ENCODE measurements at regions not wholly inside any gene's neighbourhood (a gene's known extent, or its start where the extent isn't known, plus 50 kb on each side); places are given as distances from the start of the nearest gene placed in this dataset.
A peak's percentile ranks its signal among the peaks of the same experiment; 100 is the strongest.
"Not testable (repeated sequence)": the region's sequence is repeated elsewhere in the genome, so short reads cannot be mapped to it uniquely, and the experiment has no call there.

DNA sequence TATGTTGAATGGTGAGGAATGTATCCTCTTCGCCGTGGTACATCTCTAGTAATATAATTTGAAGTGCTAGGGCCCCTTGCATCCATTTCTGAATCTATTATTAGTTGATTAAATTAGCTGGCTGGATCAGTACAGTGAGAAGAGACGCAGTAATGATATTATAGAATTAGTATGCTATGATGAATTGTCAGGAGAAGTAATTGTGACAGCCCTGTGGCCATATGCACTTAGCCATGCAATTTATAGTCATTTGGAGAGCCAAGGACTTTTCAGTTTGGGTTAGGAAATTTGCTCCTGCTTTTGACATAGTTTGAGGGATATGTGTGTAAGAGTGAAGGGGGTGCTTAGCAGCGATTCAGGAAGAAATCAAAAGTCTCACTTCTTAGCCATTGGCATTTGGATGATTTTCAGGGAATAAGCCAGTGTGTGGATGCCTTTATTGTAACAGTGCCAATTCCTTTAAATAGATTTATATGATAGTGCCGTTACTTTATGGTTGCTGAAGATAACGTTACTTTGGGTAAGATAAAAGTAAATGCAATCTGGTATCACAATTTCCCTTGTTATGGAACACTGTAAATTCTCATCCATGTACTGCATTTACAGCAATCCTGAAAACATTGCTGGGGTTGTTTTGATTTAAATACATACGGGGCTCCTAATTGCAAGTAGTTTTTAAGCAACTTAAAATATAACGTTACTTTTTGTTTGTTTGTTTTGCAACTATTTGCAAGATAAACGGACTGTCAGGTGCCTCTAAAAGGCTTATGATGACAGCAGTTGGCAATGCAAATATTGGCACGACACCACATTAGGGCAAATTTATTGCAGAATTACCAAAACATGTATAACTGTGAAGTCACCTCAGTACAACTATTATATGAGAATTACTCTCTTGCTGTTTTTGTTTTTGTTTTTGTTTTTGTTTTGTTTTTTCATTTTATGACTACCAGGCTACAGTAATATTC, 875.4 kb upstream of the WWC1 start:
- DNase-seq (ENCODE audit: low spot score), result no peak

DNA sequence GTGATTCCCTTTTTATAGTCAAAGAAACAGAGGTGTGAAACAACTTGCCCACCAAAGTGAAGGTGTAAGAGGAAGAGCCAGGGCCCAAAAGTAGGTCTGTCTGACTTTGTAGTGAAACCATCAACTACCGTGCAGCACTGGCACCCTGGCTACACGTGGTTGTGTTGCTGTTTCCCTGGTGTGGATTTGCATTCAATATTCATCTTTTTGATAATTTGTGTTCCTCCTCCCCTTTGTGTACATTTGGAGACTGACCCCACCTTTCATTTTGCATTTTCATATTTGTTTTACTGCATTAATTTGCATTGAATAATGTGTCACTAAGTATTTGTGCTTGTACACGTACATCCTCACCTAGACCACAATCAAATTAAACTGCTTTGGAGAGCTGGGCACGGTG, 873.8 kb upstream of the WWC1 start:
- no peak for DNase-seq (ENCODE audit: low spot score)

DNA sequence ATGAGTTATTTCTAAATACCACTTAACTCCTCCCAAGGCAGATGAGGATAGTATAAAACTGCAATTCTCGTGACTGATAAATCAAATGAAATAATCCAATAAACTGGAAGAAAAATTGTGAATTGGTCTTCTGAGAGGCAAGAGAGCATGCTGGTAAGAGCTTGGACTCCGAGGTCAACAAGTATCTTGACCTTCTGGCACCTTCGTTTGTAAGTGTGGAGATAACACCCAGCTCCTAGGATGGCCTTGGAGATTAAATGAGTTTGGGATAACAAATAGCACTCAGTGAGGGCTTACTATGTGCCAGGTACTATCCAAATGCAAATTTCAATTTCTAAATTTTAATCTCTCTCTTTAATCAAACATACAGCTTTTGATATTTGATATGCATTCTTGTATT, 866.3 kb upstream of the WWC1 start:
- no peak for DNase-seq (ENCODE audit: low spot score)

- DNase-seq (ENCODE audit: low spot score), result no peak
These were observed 864.9 kb upstream of the WWC1 start for GRCh38 chr5:167426501-167426900.

DNA sequence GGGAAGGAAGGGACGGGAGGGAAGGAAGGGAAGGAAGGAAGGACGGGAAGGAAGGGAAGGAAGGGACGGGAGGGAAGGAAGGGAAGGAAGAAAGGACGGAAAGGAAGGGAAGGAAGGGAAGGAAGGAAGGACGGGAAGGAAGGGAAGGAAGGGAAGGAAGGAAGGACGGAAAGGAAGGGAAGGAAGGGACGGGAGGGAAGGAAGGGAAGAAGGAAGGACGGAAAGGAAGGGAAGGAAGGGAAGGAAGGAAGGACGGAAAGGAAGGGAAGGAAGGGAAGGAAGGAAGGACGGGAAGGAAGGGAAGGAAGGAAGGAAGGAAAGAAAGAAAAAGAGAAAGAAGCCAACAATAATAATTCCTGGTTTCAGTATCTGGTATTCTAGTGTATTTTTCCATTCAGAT, 863.8 kb upstream of the WWC1 start:
- DNase-seq (ENCODE audit: low spot score), result not testable (repeated sequence)

GRCh38 chr5:167440846-167441245, 850.6 kb upstream of the WWC1 start:
- no peak for DNase-seq (ENCODE audit: low spot score)

GRCh38 chr5:167442922-167443321, 848.5 kb upstream of the WWC1 start:
- no peak for DNase-seq (ENCODE audit: low spot score)

DNA sequence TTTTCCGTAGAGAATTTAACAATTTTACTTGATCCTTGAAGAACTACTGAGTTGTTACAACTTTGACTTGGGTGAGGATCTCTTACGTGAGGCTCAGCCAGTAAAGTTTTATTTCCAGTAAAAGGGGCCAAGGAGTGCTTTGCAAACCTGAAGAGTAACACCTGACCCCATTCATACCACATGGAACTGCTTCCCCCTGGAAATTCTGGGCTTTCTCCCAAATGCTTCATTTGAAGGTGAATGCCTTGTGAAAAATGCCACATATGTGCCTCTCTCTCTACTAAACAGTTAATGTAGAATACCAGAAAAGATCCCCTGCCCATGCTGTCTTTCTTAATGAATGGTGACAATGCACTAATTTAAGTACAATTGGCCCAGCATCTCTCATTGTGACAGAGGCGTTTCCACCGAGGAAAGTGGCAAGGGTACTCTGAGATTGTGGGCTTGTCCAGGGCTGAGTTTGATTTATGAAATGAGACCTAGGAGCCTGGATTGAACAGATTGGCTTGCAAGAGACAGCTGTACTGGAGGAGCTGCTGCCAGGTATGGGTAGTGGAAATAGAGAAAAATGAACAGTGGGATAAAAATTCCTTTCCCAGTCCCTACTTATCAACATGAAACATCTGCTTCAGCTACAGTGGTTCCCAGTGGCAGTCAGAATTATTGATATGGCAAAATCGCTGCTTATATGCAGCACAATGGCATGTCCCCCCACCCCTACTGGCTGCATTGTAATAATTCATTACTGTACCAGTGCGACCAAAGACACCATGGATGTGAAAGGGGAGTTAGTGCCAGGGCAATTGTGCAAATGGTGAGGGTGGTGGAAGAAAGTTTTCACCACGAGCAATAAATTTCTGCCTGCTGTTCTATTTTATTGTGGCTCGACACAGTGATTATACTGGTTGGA, 843.7 kb upstream of the WWC1 start:
- no peak for DNase-seq (ENCODE audit: low spot score)

DNA sequence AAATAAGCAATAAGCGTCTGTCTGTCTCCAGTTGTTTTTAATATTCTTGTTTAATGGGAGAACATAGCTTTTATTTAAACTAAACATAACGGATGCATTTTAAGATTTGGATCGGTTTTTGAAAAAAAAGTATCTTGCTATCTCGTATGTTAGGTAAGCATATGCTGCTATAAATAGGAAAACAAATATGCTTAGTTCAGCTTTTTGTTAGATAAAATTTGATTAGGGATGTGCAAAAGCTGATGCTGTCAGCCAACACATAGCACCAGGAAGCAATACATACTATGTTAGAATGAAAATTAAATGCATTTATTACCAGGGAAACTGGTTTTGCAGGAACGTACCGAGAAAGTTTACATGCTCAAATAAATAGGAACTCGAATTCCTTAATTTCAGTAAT, 843.1 kb upstream of the WWC1 start:
- DNase-seq (ENCODE audit: low spot score), result no peak

DNA sequence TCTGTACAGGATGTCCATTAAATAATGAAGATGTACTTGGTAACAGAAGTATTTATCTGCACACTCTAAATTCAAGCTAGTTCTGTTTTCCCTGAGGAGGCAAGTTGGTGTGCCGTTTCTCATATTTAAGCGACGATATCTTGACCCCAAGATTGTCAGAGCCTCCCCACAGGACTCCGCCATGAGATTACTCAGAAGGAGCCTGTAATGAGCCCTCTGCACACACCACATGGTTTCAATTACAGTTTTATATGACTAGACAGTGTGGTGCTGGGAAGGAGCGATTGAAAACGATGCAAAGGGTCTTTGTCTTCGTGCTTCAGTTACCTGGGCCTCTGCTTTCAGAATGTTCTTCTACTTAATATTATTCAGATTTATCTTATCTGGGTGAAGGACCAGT, 840.4 kb upstream of the WWC1 start:
- no peak for DNase-seq (ENCODE audit: low spot score)

DNA sequence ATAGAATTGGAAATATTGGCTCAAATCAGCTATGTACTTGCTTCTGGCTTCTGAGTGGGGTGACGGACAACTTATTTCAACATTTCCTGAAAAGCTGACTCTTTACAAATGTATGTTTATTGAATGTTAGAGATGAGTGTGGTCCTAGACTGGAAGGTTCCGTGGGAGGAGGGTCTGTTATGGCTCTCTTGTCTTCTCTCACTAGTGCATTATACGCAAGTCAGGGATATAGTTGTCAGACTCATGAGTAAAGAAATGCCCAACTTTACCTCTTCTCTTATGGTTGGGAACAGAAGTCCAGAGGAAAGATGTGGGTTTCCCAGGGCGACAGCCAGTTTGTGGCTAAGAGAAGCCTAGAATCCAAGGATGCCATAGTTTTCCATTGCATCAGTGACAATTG, 839.3 kb upstream of the WWC1 start:
- DNase-seq (ENCODE audit: low spot score), result no peak

DNA sequence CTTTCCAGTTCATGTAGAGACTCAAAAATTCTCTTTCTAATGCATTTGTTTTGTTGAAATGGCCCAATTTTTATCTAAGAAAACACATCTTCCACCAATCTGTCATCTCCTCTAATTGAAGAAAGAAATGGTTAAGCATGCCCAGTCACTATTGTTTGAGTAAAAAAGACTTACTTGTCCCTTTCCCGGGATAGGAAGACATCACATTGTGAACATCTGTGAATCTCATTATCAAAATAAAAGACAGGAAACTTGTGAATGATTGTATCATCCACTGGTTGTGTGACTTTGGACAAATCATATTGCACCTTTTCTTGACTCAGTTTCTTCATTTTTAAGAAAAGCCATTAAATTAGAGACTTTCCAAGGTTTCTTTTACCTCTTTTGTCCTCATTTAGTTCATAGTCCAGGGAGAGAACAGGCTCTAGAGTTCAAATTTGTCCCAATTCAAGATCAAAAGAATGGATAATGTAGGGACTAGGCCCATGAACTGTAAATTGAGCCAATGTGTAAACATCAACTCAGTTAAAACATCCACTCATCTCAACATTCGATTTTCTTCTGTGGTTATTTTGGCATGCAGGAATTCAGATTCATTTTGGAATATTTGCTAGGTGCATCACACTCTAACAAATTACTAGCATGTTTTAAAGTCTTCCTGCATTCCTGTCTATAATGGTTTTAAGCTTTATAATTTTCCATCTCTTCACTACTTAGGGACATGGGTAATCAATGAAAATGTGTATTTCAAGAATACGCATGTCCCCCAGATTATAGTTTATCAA, 838.0 kb upstream of the WWC1 start:
- DNase-seq (ENCODE audit: low spot score), result no peak

- DNase-seq (ENCODE audit: low spot score), result no peak
These were observed 833.0 kb upstream of the WWC1 start for GRCh38 chr5:167458412-167458811.

DNA sequence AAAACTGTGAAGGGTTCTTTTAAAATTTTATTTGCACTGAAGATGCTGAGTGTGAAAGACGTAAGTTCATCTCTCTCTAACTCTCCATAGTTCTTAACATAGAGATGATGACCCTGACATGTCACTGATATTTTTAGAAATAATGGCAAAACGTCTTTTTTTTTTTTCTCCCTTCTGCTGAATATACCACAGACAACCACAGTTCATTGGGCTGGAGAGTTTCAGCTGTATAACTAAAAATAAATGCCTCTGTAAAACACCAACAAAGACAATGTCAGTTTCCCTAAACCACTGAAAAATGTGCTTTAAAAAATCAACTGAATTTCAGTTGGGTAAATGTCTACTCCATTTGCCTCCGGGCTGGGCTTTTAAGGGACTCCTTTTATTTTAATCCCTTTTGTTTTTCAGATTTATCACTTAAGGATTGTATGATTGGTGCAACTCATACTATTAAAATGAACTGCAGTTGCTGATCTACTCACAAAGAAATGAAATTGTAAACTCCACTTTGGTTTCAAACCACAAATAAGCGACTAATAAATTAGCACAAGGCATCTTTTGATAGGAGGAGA, 830.9 kb upstream of the WWC1 start:
- DNase-seq (ENCODE audit: low spot score), result no peak

GRCh38 chr5:167463939-167464338, 827.5 kb upstream of the WWC1 start:
- DNase-seq (ENCODE audit: low spot score), result no peak

GRCh38 chr5:167466992-167467391, 824.5 kb upstream of the WWC1 start:
- no peak for DNase-seq (ENCODE audit: low spot score)

DNA sequence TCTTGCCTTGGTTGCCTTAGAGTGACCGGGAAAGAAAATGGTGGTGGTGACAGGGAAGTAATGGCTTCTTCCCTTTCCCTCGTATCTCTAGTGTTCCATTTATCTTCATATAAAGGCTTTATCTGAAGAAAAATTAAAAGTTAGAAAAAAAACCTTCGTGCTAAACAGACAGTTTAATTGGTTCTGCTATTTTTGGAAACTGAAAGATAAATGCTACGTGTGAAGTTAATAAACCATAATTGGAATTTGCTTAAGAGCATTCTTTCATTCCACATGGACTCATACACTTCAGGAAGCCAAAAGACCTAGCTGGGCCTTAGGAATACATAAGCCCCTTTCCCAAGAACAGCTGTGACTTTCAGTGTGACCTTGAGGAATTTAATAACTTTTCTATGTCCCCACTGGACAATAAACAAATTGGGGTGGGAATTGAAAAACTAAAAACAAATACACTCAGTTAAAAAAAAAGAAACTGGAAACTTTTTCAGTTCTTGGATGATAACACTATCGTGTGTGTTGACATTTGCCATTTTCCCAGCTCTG, 818.8 kb upstream of the WWC1 start:
- no peak for DNase-seq (ENCODE audit: low spot score)

- DNase-seq (ENCODE audit: low spot score), result peak; percentile 10
These were observed 813.3 kb upstream of the WWC1 start for GRCh38 chr5:167478188-167478587.

GRCh38 chr5:167479779-167480178, 811.7 kb upstream of the WWC1 start:
- DNase-seq (ENCODE audit: low spot score), result no peak

GRCh38 chr5:167481345-167481744, 810.1 kb upstream of the WWC1 start:
- DNase-seq (ENCODE audit: low spot score), result no peak

DNA sequence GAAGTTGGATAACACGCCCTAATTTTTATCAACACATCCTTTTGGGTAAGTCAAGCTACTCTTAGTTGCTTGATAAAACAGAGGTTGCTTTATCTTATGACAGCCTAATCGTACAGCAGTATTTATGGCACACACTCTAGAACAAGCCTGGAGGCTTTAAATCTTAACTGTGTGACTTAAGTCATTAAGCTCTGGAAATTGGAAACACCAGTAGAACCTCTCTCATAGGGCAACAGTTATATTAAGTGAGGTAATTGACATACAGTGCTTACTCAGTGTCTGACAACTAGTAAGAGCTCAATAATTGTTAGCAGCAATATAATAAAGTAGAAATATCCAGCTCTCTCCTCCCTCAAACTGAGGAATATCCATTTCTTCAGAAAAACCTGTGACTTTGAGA, 808.9 kb upstream of the WWC1 start:
- DNase-seq (ENCODE audit: low spot score), result no peak
